ENCODE measurements at regions not wholly inside any gene's neighbourhood (a gene's known extent, or its start where the extent isn't known, plus 50 kb on each side); places are given as distances from the start of the nearest gene placed in this dataset.

DNA sequence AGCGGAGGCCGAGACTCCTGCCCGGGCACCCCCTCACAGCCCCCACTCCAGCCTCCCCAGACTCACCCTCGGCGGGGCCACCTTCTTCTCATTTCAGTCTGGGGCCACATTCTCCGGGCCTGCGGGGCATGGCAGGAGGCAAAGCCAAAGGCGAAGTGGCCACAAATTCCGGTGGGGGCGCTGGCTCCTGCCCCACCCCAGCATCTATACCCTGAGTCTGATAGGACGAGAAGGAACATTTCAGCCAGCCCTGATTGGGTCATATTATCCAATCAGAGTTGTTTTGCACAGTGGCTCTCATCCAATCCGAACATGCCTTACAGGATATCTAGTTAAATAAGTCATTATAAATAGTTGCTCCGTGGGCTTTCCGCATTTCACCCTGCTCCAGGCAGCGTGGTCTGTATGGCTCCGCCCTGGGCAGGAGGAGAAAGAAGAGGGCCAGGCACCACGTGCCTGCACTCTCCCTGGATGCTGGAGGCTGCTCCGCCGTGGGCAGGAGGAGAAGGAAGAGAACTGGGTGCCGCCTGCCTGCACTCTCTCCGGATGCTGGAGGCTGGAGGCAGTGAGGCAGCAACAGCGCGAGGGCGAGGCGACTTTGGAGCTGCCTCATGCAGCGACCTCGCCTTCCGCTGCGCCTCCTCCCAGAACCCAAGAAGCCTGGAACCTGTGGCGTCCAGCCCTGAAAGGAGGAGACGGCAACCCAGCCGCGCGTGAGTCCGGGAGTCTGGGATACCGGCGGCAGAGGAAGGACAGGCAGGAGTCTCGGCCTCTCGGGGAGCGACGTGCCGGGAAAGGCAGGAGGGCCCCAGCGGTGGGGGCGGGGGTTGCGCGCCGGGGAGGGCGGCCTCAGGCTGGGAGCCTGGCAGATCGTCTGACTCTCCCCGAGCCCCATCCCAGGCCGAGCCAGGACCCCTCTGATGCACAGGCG, 162.9 kb downstream of the ZNF33B start:
- TF ChIP-seq, protein P1, sequence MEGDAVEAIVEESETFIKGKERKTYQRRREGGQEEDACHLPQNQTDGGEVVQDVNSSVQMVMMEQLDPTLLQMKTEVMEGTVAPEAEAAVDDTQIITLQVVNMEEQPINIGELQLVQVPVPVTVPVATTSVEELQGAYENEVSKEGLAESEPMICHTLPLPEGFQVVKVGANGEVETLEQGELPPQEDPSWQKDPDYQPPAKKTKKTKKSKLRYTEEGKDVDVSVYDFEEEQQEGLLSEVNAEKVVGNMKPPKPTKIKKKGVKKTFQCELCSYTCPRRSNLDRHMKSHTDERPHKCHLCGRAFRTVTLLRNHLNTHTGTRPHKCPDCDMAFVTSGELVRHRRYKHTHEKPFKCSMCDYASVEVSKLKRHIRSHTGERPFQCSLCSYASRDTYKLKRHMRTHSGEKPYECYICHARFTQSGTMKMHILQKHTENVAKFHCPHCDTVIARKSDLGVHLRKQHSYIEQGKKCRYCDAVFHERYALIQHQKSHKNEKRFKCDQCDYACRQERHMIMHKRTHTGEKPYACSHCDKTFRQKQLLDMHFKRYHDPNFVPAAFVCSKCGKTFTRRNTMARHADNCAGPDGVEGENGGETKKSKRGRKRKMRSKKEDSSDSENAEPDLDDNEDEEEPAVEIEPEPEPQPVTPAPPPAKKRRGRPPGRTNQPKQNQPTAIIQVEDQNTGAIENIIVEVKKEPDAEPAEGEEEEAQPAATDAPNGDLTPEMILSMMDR (conservative IDR thresholded peaks at IDR 0.05; ENCODE audit: low read depth, low read length) = no peak
- no peak for TF ChIP-seq RFX5 (IDR thresholded peaks at IDR 0.05; ENCODE audit: low read depth, low read length)
- TF ChIP-seq POLR2A (IDR thresholded peaks at IDR 0.05; ENCODE audit: low read depth, low read length) = no peak
- TF ChIP-seq, protein P2, sequence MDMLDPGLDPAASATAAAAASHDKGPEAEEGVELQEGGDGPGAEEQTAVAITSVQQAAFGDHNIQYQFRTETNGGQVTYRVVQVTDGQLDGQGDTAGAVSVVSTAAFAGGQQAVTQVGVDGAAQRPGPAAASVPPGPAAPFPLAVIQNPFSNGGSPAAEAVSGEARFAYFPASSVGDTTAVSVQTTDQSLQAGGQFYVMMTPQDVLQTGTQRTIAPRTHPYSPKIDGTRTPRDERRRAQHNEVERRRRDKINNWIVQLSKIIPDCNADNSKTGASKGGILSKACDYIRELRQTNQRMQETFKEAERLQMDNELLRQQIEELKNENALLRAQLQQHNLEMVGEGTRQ (IDR thresholded peaks at IDR 0.05; ENCODE audit: low read depth, low read length) = no peak; the same call in 1 of the 2 replicates
- no peak for TF ChIP-seq MXI1 (IDR thresholded peaks at IDR 0.05; ENCODE audit: borderline replicate concordance, low read depth, low read length)
- TF ChIP-seq CHD1 (IDR thresholded peaks at IDR 0.05; ENCODE audit: low read depth, low read length) = no peak
